ENCODE measurements at regions not wholly inside any gene's neighbourhood (a gene's known extent, or its start where the extent isn't known, plus 50 kb on each side); places are given as distances from the start of the nearest gene placed in this dataset.

DNA sequence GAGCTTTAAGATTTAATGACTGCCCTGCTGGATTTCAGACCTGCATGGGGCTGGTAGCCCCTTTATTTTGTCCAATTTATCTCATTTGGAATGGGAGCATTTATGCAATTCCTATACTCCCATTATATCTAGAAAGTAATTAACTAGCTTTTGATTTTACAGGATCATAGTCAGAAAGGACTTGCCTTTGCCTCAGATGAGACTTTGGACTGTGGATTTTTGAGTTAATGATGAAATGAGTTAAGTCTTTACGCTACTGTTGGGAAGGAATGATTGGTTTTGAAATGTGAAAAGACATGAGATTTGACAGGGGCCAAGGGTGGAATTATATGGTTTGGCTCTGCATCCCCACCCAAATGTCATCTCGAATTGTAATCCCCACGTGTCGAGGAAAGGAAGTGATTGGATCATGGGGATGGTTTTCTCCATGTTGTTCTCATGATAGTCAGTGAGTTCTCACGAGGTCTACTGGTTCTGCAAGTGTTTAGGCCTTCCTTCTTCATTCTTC, 213.1 kb upstream of the DCN start:
- DNase-seq (ENCODE audit: low read depth), result no peak

DNA sequence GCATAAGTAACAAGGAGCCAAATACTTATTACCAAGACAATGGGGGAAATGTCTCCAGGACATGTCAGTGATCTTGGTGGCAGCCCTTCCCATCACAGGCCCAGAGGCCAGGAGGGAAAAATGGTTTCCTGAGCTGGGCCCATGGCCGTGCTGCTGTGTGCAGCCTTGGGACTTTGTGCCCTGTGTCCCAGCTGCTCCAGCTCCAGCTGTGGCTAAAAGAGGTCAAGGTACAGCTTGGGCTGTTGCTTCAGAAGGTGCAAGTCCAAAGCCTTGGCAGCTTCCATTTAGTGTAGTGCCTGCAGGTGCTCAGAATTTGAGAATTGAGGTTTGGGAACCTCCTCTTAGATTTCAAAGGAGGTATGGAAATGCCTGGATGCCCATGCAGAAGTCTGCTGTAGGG, 212.3 kb upstream of the DCN start:
- DNase-seq (ENCODE audit: low read depth), result no peak

DNA sequence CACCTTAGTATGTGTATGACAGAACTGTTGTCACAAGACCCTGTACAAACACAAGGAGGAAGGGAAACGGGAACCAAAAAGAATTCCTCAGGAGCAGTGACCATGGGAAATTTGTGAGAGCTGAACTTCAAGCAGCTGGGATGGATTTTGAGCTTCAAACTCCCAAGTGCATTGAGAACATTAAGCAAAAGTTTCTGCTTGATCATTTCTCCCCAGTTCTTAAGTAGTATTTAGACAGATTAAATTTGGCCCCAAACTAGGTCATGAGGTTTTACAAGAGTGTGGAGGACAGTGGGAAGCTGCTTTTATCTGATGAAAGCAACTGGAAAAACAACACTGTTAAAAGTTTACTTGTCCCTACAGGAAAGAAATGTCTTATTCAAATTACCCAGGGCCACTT, 206.0 kb upstream of the DCN start:
- no peak for DNase-seq (ENCODE audit: low read depth)

DNA sequence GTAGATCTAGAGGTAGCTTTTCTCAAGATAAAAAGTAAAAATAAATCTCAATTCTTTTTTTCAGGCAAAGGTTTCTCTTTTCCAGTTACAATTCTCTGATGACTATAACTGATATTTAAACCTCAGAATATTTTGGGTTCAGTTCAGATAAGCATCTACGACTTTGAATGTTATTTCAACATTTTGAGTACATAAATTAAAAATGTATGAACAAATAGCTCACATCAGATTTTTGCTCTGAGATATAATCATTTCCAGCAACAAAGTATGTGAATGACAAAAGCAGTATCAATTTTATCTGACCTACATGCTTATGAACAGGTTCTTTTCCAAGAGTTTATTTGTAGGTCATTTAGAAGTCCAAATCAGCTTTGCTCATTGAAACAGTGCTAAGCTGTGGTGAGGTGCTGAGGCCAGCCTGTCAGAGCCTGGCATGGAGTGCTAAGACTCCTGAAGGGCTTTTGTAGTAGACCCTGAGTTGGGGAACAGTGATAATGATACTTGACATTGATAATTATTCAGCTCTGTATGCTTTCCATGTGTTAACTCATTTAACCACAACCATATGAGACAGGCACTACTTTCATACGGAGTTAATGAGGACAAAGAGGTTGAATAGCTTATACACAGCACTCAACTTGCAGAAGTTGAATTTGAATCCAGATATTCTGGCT, 205.0 kb upstream of the DCN start:
- no peak for DNase-seq (ENCODE audit: low read depth)

DNA sequence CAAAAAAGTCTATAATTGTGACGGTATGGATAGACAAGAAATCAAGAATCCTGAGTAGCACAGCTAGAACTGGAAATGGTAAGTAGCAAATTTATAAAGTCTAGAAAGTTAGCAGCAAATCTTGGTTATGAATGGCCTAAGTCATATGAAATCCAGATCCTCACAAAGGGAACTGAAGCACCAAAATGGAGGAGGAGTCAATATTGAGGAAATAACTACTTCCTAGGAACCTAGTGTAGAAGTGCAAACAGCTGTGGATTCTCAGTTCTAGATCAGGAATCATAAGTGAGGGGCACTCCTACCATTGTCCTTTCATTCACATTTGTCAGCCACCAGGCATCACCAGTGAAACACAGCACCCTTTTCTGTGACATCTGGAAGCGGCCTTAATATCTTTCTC, 202.2 kb upstream of the DCN start:
- no peak for DNase-seq (ENCODE audit: low read depth)

DNA sequence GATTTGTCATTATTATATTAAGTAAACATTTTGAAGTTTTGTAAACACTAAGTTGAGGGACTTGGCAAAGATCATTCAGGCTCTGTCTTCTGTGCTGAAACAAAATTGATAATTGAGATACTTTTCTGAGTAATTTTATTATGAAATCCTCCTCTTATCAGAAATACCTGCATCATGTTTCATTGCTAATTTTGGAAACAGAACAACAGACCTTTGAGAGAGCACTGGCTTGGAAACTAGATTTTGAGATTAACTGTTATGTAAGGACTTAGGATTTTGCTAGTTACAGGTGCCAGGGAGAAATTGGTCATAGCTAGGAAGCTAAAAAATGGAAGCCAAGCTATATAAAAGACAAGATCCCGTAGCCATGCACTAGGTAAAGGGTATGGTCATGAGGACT, 201.7 kb upstream of the DCN start:
- DNase-seq (ENCODE audit: low read depth), result no peak

DNA sequence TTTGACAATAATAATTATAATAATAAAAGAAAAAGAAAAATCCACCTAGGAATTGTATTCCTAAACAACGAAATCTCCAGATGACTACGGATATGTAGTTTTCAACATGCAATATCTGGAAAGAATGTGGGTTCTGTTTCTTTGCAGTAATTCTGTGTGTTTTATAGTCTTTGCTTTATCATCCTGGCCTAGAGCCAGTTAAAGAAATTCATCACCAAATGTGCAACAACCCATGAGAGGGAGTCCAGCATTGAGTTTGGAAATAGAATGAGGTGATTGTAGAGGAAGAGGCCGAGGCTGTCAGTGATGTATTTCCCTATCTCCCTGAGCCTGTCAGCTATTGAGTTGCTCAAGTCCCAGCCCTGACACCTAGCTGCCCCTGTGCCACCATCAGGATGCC, 200.5 kb upstream of the DCN start:
- DNase-seq (ENCODE audit: low read depth), result no peak

DNA sequence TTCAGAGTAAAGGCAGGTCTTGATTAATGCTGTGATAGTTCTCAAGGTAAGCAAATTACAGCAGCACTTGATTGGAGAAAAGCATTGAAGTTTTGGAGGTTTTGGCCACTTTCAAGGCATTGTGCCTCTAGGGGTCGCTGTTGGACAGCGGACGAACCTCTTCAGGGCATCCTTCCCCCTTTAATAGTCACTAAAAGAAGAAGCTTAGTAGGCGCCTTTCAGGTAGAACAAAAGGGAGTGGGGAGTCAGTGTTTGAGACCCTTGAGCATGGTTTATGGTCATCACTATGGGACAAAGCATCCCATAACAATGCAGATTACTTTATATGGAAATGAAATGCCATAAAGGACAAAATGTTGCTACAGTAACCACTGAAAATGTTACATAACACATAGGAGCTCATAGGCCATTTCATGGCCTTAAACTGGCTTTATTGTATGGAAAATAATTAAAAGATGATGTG, 199.5 kb upstream of the DCN start:
- peak; percentile 65 for DNase-seq (ENCODE audit: low read depth)

DNA sequence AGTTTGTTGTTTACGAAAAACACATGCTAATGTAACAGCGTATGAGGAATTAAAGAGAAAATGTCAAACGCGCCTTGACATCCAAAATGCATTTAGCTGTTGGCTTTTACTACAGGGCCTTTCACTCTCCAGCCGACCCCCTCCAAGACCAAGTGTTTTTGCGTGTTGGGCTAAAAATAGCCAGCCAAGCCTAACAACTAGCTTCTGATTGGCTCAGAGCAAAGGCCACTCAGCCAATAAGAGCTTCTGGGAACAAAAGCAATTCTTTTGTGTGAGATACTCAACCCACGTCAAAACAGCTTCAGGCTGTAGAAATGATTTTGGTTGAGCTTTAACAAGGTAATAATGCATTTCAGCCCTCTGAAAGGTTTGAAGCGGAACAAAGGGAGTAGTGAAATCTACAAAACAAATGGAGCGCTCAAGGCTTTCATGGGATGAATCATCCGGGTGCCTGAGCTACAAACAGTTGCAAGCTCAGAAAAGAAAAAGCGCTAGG, 198.7 kb upstream of the DCN start:
- DNase-seq (ENCODE audit: low read depth), result no peak

DNA sequence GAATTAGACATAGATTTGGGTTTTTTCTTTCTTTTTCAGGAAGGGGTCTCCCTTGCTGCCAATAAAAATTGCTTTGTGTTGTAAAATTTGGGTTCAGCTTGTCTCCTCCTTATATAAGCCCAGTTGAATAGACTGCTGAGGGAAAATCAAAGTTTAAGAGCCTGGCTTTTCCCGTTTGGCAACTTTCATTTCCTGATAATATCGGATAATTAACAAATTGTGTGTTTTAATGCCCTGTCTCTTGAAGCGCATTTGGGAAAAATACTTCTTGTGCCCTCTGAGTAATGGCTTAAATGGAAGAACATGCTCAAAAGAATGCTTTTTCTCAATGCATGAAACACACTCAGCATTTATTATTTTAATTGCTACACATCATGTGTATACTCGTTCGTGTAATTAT, 198.0 kb upstream of the DCN start:
- DNase-seq (ENCODE audit: low read depth), result no peak

DNA sequence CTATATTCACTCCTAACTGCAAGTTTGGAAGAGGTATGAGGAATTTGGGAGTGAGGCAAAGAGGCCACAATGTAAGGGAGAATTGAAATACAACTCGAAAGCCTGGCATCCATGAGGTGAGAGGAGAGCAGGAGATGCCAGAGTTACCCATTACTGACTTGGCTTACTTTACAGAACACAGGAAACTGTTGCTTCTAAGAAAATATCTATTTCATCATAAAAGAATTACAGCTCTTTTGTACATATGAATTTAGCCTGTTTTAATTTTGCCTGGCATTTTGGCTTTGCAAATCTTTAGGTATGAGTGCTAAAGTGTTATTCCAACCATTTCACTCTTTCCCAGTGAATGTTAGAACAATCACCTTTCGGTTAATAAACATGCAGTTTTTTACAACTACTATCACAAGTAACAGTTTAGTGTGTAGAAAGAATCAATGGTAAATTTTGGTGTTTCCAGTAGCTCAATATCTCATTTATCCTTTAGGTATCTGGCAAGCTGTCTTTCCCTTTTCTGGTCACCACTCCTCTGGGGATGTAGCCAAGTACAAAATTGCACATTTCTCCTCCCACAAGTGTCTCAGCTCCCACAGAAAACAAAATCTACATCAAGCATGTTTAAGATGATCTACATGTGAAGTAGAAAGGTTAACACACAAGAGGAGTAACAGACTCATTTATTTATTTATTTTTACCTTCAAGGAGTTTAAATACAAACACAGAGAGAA, 196.6 kb upstream of the DCN start:
- DNase-seq (ENCODE audit: low read depth), result no peak

DNA sequence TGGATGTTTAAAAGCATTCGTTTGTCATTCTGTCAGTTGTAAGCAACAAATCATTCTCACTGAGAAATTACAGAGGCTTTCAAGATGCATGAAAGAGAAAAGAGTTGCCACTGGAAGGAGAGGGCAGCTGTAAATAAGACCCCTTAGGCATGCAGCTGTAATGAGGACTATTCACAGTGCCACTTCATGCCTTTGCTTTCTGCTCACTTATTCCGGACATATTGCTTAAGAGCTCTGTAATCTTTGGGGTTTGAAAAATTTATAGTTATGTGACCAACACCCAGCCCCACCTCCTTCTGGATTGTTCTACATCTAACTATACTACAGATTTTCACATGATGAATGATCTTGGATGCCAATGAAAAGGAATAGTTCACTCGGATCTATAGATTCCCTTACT, 194.8 kb upstream of the DCN start:
- no peak for DNase-seq (ENCODE audit: low read depth)

DNA sequence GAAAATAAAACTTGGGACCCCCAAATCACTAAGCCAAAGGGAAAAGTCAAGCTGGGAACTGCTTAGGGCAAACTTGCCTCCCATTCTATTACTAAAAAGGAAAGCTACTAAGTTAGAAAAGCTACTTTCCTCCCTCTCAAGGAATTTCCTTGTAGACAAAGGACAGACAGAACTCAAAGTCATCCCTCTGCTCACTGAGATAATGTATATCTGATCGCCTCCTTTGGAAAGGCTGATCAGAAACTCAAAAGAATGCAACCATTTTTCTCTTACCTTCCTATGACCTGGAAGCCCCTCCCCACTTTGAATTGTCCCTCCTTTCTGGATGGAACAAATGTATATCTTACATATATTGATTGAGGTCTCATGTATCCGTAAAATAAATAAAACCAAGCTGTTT, 190.5 kb upstream of the DCN start:
- no peak for DNase-seq (ENCODE audit: low read depth)

DNA sequence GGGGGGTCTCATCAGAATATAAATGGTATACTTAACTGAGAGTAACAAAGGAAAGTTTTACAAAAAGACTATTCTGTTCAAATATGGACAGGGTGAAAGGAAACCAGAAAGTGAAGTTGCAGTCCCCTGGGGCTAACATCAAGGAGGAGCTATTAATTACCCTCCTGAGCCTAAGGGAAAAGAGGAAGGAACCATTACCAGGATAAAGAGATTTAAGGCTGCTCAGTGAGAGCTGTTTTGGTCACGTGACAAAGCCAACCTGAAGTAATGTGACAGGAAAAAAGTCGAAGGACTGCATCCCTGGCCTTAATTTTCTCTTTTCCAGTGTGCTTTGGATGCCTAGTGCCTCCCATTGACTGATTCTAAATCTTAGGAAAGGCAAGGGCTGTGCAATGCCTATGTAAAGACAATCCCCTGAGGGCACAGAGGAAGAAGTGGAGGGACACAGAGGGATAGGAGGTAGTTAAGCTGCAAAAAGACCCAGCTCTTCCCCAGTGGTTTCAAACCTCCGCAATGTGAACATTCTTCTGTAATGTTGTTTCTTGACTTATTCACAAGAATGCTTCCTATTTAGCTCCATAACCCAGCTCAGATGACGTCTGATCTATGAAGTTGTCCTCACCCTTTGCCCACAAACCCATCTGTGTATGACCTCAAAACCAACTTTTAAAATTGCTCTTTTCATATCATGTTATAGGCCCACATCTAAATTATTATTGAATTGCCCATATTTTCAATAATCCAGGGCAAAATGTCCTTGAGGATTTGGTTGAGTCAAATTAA, 187.7 kb upstream of the DCN start:
- no peak for DNase-seq (ENCODE audit: low read depth)

DNA sequence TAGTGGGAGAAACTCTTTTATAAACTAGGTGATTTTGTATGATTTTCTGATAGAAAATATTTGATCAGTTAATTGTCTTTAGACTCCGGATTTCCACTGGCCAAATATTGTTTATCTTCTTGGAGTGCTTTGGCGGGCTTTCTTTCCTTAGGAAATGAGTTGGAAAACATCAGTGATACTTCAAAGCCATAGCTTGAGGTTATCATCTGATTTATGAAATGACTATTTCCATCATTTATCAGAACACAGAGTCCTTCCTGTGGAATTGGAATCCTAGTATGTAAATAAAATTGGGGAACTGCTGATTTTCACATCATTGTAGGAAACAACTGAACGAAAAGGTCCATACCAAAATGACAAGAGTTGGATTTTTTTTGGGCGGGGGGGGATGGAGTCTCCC, 186.0 kb upstream of the DCN start:
- no peak for DNase-seq (ENCODE audit: low read depth)

DNA sequence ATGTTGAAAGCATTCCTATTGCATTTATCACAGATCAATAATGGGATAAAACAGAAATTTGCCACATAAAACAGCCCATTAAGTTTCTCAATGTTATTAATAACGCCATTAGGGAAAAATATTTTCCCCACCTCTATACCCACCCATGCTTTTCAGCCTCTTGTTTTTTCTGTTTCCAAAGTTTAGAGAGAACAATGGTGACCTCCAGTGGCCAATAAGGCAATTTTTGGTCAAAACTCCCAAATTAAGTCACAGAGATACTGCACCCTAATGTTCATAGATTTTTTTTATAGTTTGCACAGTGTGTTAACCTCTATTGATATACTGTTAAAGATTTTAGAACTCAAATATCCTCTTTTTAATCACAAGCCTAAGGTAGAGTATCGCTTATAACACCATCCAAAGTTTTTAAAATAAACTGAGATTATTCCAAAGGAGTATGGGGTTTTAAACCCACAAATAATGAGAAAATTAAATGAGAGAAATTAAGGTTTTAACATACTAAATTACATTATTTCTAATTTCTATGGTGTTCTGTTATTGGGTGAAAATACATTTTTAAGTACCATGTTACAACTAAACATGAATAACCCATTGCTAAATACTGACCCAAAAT, 184.7 kb upstream of the DCN start:
- DNase-seq (ENCODE audit: low read depth), result no peak

DNA sequence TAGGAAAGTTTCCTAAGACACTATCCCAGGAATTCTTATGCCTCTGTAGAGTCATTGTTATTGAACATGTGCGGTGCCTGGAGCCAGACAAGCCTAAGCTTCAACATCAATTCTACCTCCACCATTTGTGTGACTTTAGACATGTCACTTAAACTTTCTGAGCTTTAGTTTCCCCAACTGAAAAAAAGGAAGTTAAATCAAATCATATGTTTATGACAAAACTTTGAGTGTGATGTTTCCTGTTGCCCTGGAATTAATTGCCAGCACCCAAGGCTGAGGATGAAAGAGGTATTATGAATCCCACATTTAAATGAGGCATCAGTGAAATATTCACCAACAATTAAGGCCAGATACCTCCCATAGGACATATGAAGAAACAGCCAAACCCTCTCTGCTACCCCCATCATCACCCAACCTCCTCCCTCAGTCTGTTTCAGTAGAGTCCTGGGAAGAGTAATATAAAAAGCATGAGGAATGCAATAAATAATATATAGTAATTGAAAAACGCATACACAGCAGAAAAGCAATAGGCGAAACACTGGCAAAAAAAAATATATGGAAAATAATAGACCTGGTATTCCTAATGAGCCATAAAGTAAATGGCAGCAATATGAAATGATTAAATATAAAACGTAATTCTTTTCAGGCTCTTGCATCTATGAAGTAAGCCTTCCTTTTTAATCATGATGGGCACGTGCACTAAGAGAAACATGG, 182.0 kb upstream of the DCN start:
- no peak for DNase-seq (ENCODE audit: low read depth)

DNA sequence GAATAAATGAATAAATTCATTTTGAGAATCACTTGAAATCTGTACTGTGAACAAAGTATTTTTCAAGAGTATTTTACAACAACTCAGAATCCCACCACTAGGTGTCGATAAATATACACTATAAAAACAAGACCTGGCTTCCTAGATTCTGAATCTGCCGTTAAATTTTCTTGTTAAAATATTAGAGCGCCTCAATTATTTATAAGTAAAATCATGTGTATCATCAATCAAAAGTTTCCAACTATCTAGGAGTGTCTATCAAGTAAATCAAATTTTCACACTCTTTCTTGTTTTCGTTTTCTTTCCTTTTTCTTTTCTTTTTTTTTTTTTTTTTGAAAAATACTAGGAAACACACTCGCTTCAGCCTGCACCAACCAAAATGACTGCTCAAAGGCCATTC, 179.2 kb upstream of the DCN start:
- DNase-seq (ENCODE audit: low read depth), result no peak

DNA sequence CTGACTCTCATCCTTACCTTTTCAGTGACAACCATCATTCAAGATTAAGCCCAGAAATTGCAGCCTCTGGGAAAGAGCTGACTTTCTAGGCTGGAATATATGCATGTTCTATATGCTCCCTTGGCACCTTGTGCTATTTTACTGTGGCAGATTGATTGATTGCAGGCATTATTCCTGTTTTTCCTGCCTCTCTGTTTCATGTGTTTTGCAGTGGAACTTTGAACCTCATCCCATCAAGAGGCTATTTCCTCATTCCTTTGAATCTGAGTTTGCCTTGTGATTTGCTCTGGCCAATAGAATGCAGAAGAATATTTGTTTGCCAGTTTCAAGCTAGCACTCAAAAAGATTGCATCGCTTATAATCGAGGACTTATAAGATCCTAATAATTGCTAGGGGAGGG, 174.8 kb upstream of the DCN start:
- no peak for DNase-seq (ENCODE audit: low read depth)

DNA sequence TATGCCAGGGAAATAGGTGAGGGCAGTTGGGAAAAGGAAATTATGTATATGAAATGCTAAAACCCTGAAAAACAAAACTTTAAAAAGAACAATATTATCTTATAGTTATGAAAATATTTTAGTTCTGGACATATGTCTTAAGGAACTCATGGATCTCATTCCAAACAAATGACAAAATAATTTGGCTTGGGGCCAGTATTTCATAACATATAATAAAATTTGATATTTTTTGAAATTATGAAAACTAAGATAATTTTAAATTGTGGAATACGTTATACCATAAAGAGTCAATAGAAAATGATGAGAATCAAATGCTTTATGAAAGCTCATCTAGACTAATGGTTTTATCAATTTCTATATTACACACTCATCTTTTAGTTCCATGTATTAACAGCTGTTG, 173.8 kb upstream of the DCN start:
- no peak for DNase-seq (ENCODE audit: low read depth)

DNA sequence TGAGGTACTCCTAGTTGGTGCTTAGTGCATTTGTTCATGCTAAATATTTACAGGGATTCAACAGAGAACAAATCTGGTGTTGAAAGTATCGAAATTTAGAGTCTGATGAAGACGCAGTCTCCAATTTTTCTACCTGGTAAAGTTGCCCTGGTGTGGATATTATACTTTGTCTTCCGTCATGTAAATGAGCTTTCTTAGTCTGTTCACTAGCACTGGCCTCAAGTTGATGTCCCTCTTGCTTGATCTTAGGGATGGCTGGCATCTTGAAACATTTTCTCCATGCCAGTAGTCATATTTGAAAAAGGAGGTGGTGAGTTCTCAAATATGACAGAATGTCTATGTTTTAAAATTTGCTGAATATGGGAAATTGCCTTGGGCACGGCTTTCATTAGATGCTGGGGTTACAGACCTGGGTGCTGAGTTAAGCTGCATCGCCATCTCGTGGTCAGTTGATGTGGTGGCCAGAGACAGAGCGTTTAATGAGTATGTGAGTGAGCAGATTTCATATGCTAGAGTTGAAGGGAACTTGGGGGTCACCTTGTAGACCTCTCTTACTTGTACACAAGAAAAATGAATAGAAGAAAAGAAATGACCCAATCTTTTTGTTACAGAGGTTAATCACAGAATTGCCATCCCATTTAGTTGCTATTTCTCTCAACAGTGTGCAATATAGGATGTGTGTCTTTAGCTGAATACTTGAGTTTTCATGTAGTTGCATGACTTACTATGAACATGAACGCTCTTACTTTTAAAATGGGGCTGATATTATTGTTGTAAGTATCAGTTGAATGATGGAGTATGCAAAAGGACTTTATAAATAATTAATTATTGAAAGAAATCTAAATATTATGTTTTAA, 172.8 kb upstream of the DCN start:
- no peak for DNase-seq (ENCODE audit: low read depth)
